H1 (cell line): ENCODE measurements at regions not wholly inside any gene's neighbourhood (a gene's known extent, or its start where the extent isn't known, plus 50 kb on each side); places are given as distances from the start of the nearest gene placed in this dataset.

ENCODE experiments used
- CTCF ChIA-PET: fragments of 300-600 bp; sonication (Branson Sonifier 250); formaldehyde crosslinking; loops from one replicate; lab custom pipeline; 2021; ENCODE audit not compliant: partially characterized antibody; lab: Charles Lee
- POLR2A ChIA-PET: fragments of 300-600 bp; sonication (Branson Sonifier 250); formaldehyde crosslinking; loops from one replicate; lab custom pipeline; 2021; ENCODE audit warnings: inconsistent platforms; ENCODE audit not compliant: partially characterized antibody; lab: Charles Lee
- DNase-seq, 2 experiments: peaks; one replicate each; pipeline versions ENCODE4 v3.0.0 to v3.0.0-alpha.2; 2010 to 2022; ENCODE audit warnings: low spot score in 2 of 2, low read depth in 1 of 2, mixed read lengths in 1 of 2
- FAIRE-seq: peaks from 2 replicates; lab custom pipeline; 2011; peaks lifted over from hg19 to GRCh38; lab: Jason Lieb, UNC
- H2AFZ ChIP-seq: 2 replicates; pipeline ENCODE4 v1.8.1; 2012; ENCODE audit warnings: low read length, inconsistent platforms
- H2AK5ac ChIP-seq: 2 replicates; pipeline ENCODE4 v1.6.1; 2013; ENCODE audit warnings: low read depth, low read length
- H2BK120ac ChIP-seq: replicated peaks from 2 replicates; pipeline ENCODE3; 2013; ENCODE audit warnings: low read depth, low read length, inconsistent platforms
- H2BK12ac ChIP-seq: 2 replicates; pipeline ENCODE4 v1.6.1; 2013; ENCODE audit warnings: low read depth, low read length
- H2BK15ac ChIP-seq: 2 replicates; pipeline ENCODE4 v1.6.1; 2013; ENCODE audit warnings: low read length
- H2BK20ac ChIP-seq: 2 replicates; pipeline ENCODE4 v1.6.1; 2013; ENCODE audit warnings: low read length
- H2BK5ac ChIP-seq: 2 replicates; pipeline ENCODE4 v1.6.1; 2013; ENCODE audit warnings: low read depth, low read length
- H3K14ac ChIP-seq: 2 replicates; pipeline ENCODE4 v1.6.1; 2013; ENCODE audit warnings: inconsistent platforms; ENCODE audit not compliant: insufficient read length
- H3K18ac ChIP-seq: 2 replicates; pipeline ENCODE4 v1.6.1; 2013; ENCODE audit warnings: low read length; ENCODE audit errors: extremely low read depth
- H3K23ac ChIP-seq: 2 replicates; pipeline ENCODE4 v1.6.1; 2013; ENCODE audit warnings: inconsistent platforms; ENCODE audit not compliant: insufficient read length
- H3K23me2 ChIP-seq: 2 replicates; pipeline ENCODE4 v1.6.1; 2013; ENCODE audit warnings: low read depth, low read length
- H3K27ac ChIP-seq: 2 replicates; pipeline ENCODE4 v1.6.1; 2011; ENCODE audit warnings: low read depth, low read length, inconsistent platforms
- H3K27me3 ChIP-seq, 4 experiments: replicated peaks in 1 of 4; 1 replicate in 1 of 4; 2 replicates in 3 of 4; pipeline versions ENCODE4 v1.6.1 to v1.8.1; 2011 to 2013; ENCODE audit warnings: low read length in 3 of 4, mild to moderate bottlenecking in 3 of 4, inconsistent platforms in 2 of 4, mixed read lengths in 2 of 4, moderate library complexity in 1 of 4; ENCODE audit not compliant: control insufficient read depth in 3 of 4, insufficient read depth in 3 of 4; ENCODE audit errors: extremely low read depth in 1 of 4
- H3K36me3 ChIP-seq, 4 experiments: 2 replicates each; pipeline versions ENCODE4 v1.6.1 to v1.8.1; 2011 to 2013; ENCODE audit warnings: mild to moderate bottlenecking in 4 of 4, low read length in 3 of 4, moderate library complexity in 2 of 4, control low read depth in 1 of 4, inconsistent platforms in 1 of 4; ENCODE audit not compliant: insufficient read depth in 4 of 4, control insufficient read depth in 2 of 4
- H3K4ac ChIP-seq: replicated peaks from 2 replicates; pipeline ENCODE3; 2013; ENCODE audit warnings: low read length, low read depth, mixed read lengths, inconsistent platforms; ENCODE audit not compliant: insufficient read length
- H3K4me1 ChIP-seq, 4 experiments: replicated peaks in 1 of 4; 1 replicate in 1 of 4; 2 replicates in 3 of 4; pipeline versions ENCODE4 v1.6.1 to v1.8.1; 2011 to 2013; ENCODE audit warnings: low read length in 3 of 4, inconsistent platforms in 2 of 4, mixed read lengths in 1 of 4; ENCODE audit not compliant: insufficient read depth in 4 of 4, control insufficient read depth in 3 of 4
- H3K4me2 ChIP-seq, 2 experiments: 2 replicates each; pipeline versions ENCODE4 v1.6.1 to v1.8.1; 2011 to 2013; ENCODE audit warnings: low read depth in 2 of 2, low read length in 2 of 2, control low read depth in 1 of 2, inconsistent platforms in 1 of 2, mild to moderate bottlenecking in 1 of 2; ENCODE audit not compliant: insufficient read depth in 1 of 2
- H3K4me3 ChIP-seq, 4 experiments: fragments of 200-600, 300-600 bp in 1 of 4; sonication (generic), shearing (Covaris generic), sonication (Bioruptor Twin) in 1 of 4; 2 replicates each; pipeline versions ENCODE4 v1.5.1 to v1.8.1; 2011 to 2016; ENCODE audit warnings: low read length in 4 of 4, low read depth in 3 of 4, control low read depth in 2 of 4, inconsistent platforms in 2 of 4, mild to moderate bottlenecking in 2 of 4, mixed read lengths in 1 of 4, moderate library complexity in 1 of 4; ENCODE audit not compliant: insufficient read depth in 2 of 4; ENCODE audit errors: extremely low read depth in 1 of 4
- H3K56ac ChIP-seq: replicated peaks from 2 replicates; pipeline ENCODE3; 2013; ENCODE audit warnings: low read depth, mild to moderate bottlenecking, mixed read lengths, low read length, inconsistent platforms; ENCODE audit not compliant: insufficient read length
- H3K79me1 ChIP-seq: 2 replicates; pipeline ENCODE4 v1.6.1; 2013; ENCODE audit warnings: low read depth, low read length, control low read depth
- H3K79me2 ChIP-seq, 2 experiments: 2 replicates each; pipeline versions ENCODE4 v1.6.1 to v1.8.1; 2012 to 2013; ENCODE audit warnings: low read length in 2 of 2, mild to moderate bottlenecking in 2 of 2, inconsistent platforms in 1 of 2; ENCODE audit not compliant: insufficient read depth in 2 of 2, control insufficient read depth in 1 of 2
- H3K9ac ChIP-seq, 4 experiments: replicated peaks in 1 of 4; 1 replicate in 1 of 4; 2 replicates in 3 of 4; pipeline versions ENCODE4 v1.6.1 to v1.8.1; 2011 to 2013; ENCODE audit warnings: low read depth in 3 of 4, low read length in 3 of 4, control low read depth in 2 of 4, mild to moderate bottlenecking in 2 of 4, moderate library complexity in 2 of 4, inconsistent platforms in 1 of 4; ENCODE audit errors: extremely low read depth in 1 of 4
- H3K9me3 ChIP-seq, 2 experiments: 2 replicates each; pipeline versions ENCODE4 v1.6.1 to v1.8.1; 2012 to 2013; ENCODE audit warnings: mild to moderate bottlenecking in 2 of 2, moderate library complexity in 2 of 2, control low read depth in 1 of 2, inconsistent platforms in 1 of 2, low read depth in 1 of 2, low read length in 1 of 2, mixed read lengths in 1 of 2; ENCODE audit not compliant: insufficient read depth in 2 of 2
- H4K20me1 ChIP-seq, 2 experiments: replicated peaks in 1 of 2; 2 replicates each; pipeline versions ENCODE3 to v1.8.1; 2011 to 2013; ENCODE audit warnings: inconsistent platforms in 2 of 2, low read length in 2 of 2, mild to moderate bottlenecking in 1 of 2; ENCODE audit not compliant: insufficient read depth in 2 of 2, control insufficient read depth in 1 of 2
- H4K5ac ChIP-seq: 2 replicates; pipeline ENCODE4 v1.6.1; 2013; ENCODE audit warnings: low read length, low read depth, mixed read lengths, inconsistent platforms; ENCODE audit not compliant: insufficient read length
- H4K8ac ChIP-seq: 2 replicates; pipeline ENCODE4 v1.8.0; 2013; ENCODE audit warnings: mild to moderate bottlenecking, moderate library complexity, low read length, inconsistent platforms; ENCODE audit not compliant: insufficient read depth; ENCODE audit errors: extremely low read depth
- H4K91ac ChIP-seq: replicated peaks from 2 replicates; pipeline ENCODE3; 2013; ENCODE audit warnings: low read length, mixed read lengths, inconsistent platforms; ENCODE audit not compliant: insufficient read length
- BRCA1 ChIP-seq: IDR thresholded peaks from 2 replicates; pipeline ENCODE4 v1.6.1; 2012; ENCODE audit warnings: low read depth, low read length, improper control_type of control experiment
- CBX5 ChIP-seq: fragments of 300-800, 300-1000 bp; sonication (generic); IDR thresholded peaks from 2 replicates; pipeline ENCODE4 v1.7.1; 2016; ENCODE audit warnings: antibody characterized with exemption, low read length, low read depth
- CTBP2 ChIP-seq: IDR thresholded peaks from 2 replicates; pipeline ENCODE4 v1.7.0; 2011; ENCODE audit warnings: borderline replicate concordance, mild to moderate bottlenecking, moderate library complexity, mixed read lengths, low read length; ENCODE audit not compliant: insufficient read depth, insufficient read length
- EGR1 ChIP-seq: IDR thresholded peaks from 2 replicates; pipeline ENCODE4 v1.6.1; 2011; ENCODE audit warnings: low read depth, low read length, borderline replicate concordance
- GTF2F1 ChIP-seq: IDR thresholded peaks from 2 replicates; pipeline ENCODE4 v1.6.1; 2012; ENCODE audit warnings: low read depth, low read length, improper control_type of control experiment, borderline replicate concordance
- MAFK ChIP-seq: IDR thresholded peaks from 2 replicates; pipeline ENCODE4 v1.6.1; 2012; ENCODE audit warnings: low read depth, mild to moderate bottlenecking, improper control_type of control experiment, low read length
- PHF8 ChIP-seq: fragments of 200-600 bp; sonication (generic); conservative IDR thresholded peaks from 2 replicates; pipeline ENCODE4 v1.7.1; 2012; ENCODE audit warnings: low read depth, mild to moderate bottlenecking, inconsistent platforms, low read length, moderate library complexity
- SRF ChIP-seq: IDR thresholded peaks from 2 replicates; pipeline ENCODE4 v1.6.1; 2011; ENCODE audit warnings: mild to moderate bottlenecking, low read depth, low read length, moderate library complexity
- TEAD4 ChIP-seq: IDR thresholded peaks from 2 replicates; pipeline ENCODE4 v1.6.1; 2012; ENCODE audit warnings: low read depth, low read length, inconsistent platforms, mixed read lengths
- YY1 ChIP-seq: IDR thresholded peaks from 2 replicates; pipeline ENCODE4 v1.6.1; 2011; ENCODE audit warnings: low read depth, mild to moderate bottlenecking, low read length
- TF ChIP-seq, protein P1 (sequence below): IDR thresholded peaks from 2 replicates; pipeline ENCODE4 v1.6.1; 2012; ENCODE audit warnings: inconsistent platforms

DNA sequence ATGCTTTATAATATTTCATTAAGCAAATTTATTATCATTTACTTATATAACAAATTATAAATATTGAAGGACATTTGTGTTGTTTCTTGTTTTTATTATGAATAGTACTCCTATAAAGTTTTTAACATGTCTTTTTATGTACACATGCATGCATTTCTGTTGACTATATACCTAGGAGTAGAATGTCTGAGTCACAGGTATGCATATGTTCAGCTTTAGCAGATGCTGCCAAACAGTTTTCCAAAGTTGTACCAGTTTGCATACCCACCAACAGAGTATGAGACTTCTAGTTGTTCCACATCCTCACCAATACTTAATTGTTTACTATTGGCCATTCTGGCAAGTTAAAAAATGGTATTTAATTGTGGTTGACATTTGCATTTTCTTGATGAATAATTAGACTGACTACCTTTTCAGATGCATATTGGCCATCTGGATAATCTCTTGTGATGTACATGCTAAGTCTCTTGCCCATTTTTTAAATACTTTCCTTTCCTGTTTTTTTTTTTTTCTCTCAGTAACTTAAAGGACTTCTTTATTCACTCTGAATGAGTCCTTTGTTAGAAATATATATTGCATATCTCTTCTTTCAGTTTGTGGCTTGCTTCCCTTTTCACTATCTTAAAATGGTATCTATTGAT lies 132.2 kb upstream of the TRIM2 start:
- Histone ChIP-seq H3K9ac (no peak overlapping the region), H3K27me3 (no peaks in the 10 kb centered on the region), H4K5ac (no peak overlapping the region), H3K79me1 (no peaks in the 10 kb centered on the region), H4K8ac (no peak overlapping the region), H3K4me3 (no peak overlapping the region), H2BK5ac (no peak overlapping the region), H2BK12ac (no peak overlapping the region), H3K36me3 (no peaks in the 10 kb centered on the region), H4K20me1 (no peaks in the 10 kb centered on the region), H3K27ac (no peak overlapping the region), H3K14ac (no peak overlapping the region), H3K9me3 (no peaks in the 10 kb centered on the region), H2BK120ac (no peak overlapping the region), H3K4ac (no peak overlapping the region), H3K18ac (no peak overlapping the region), H2AFZ (no peak overlapping the region), H3K23me2 (no peaks in the 10 kb centered on the region), H4K91ac (no peak overlapping the region), H2BK15ac (no peak overlapping the region), H3K23ac (no peak overlapping the region), H3K79me2 (no peaks in the 10 kb centered on the region), H3K56ac (no peak overlapping the region), H2AK5ac (no peak overlapping the region), H2BK20ac (no peak overlapping the region), H3K4me2 (no peak overlapping the region), H3K4me1 (peaks cover 2 to 5% (median 4%) of the 10 kb centered on the region in 4 experiments; a peak in 3 of 7 replicates)
- TF ChIP-seq CTBP2 (no peak), YY1 (no peak), SRF (no peak), PHF8 (no peak), MAFK (no peak), TEAD4 (no peak), GTF2F1 (no peak), EGR1 (no peak), BRCA1 (no peak), CBX5 (no peak)
- TF ChIP-seq, protein P1, sequence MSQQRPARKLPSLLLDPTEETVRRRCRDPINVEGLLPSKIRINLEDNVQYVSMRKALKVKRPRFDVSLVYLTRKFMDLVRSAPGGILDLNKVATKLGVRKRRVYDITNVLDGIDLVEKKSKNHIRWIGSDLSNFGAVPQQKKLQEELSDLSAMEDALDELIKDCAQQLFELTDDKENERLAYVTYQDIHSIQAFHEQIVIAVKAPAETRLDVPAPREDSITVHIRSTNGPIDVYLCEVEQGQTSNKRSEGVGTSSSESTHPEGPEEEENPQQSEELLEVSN = no peak
- ChIA-PET CTCF (interaction anchor here (2.5 kb wide), 1 partner anchor 11 kb away, joined by 7 read pairs; no protein-coding TSS in a partner anchor), POLR2A (no interaction called here)
- no peak for FAIRE-seq
- DNase-seq = no peak
